GM12891 (cell line): ENCODE measurements at regions not wholly inside any gene's neighbourhood (a gene's known extent, or its start where the extent isn't known, plus 50 kb on each side); places are given as distances from the start of the nearest gene placed in this dataset.

Experiments
- POLR2A ChIP-seq: IDR thresholded peaks from 2 replicates; pipeline ENCODE4 v1.6.1; 2011; ENCODE audit warnings: low read depth, low read length, control low read depth
- TAF1 ChIP-seq: IDR thresholded peaks from 2 replicates; pipeline ENCODE4 v1.6.1; 2011; ENCODE audit warnings: low read depth, low read length, control low read depth

DNA sequence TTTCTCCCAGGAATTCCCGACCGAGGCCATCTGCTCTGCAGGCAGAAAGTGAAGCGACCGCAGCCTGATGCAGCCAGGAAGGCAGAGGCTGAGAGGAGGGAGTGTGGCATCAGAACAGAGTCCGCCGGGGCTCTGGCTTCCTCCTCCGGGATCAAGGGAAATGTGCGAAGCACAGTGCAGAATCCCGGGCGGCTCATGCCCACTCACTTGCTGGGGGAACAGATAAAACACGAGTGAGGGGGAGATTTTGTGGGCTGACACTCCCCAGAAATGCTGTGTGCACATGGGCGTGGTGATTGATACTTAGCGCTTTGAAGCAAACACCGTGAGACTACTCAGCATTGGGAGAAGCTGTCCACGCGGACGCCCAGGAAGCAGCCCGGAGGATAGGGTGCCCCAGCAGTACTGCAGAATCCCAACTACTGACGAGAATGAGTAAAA lies 75.3 kb upstream of the POMP start:
- no peak for TF ChIP-seq TAF1
- TF ChIP-seq POLR2A, result no peak
